ENCODE measurements at regions not wholly inside any gene's neighbourhood (a gene's known extent, or its start where the extent isn't known, plus 50 kb on each side); places are given as distances from the start of the nearest gene placed in this dataset.

- no peak for DNase-seq (ENCODE audit: low read depth)
- in situ Hi-C loops (cut with HindIII; ENCODE audit: low pct_unique_long_range_greater_than_20kb, low sequenced_read_pairs), result no loop called here
These were observed 214.5 kb upstream of the CTAGE1 start for GRCh38 chr18:22632191-22632590.

- no peak for DNase-seq (ENCODE audit: low read depth)
- in situ Hi-C loops (cut with HindIII; ENCODE audit: low pct_unique_long_range_greater_than_20kb, low sequenced_read_pairs), result no loop called here
These were observed 216.7 kb upstream of the CTAGE1 start for GRCh38 chr18:22634464-22634863.

GRCh38 chr18:22637787-22638186 is 220.1 kb upstream of the CTAGE1 start:
- no peak for DNase-seq (ENCODE audit: low read depth)
- in situ Hi-C loops (cut with HindIII; ENCODE audit: low pct_unique_long_range_greater_than_20kb, low sequenced_read_pairs), result no loop called here

GRCh38 chr18:22639026-22639463 is 221.3 kb upstream of the CTAGE1 start:
- in situ Hi-C loops (cut with HindIII; ENCODE audit: low pct_unique_long_range_greater_than_20kb, low sequenced_read_pairs), result no loop called here
- peak; percentile 14 for DNase-seq (ENCODE audit: low read depth)

- DNase-seq (ENCODE audit: low read depth), result no peak
These were observed 221.8 kb upstream of the CTAGE1 start for GRCh38 chr18:22639561-22639960.

GRCh38 chr18:22640281-22640842 is 222.6 kb upstream of the CTAGE1 start:
- no peak for DNase-seq (ENCODE audit: low read depth)
- in situ Hi-C loops (cut with HindIII; ENCODE audit: low pct_unique_long_range_greater_than_20kb, low sequenced_read_pairs), result no loop called here

More at GRCh38 chr18:22639561-22639960, 221.8 kb upstream of the CTAGE1 start:
- in situ Hi-C loops (cut with HindIII; ENCODE audit: low pct_unique_long_range_greater_than_20kb, low sequenced_read_pairs), result no loop called here

GRCh38 chr18:22641958-22642357 is 224.2 kb upstream of the CTAGE1 start:
- no peak for DNase-seq (ENCODE audit: low read depth)
- in situ Hi-C loops (cut with HindIII; ENCODE audit: low pct_unique_long_range_greater_than_20kb, low sequenced_read_pairs), result no loop called here

GRCh38 chr18:22643731-22644130 is 226.0 kb upstream of the CTAGE1 start:
- in situ Hi-C loops (cut with HindIII; ENCODE audit: low pct_unique_long_range_greater_than_20kb, low sequenced_read_pairs), result no loop called here
- no peak for DNase-seq (ENCODE audit: low read depth)

GRCh38 chr18:22650247-22650646 is 232.5 kb upstream of the CTAGE1 start:
- in situ Hi-C loops (cut with HindIII; ENCODE audit: low pct_unique_long_range_greater_than_20kb, low sequenced_read_pairs), result no loop called here
- no peak for DNase-seq (ENCODE audit: low read depth)

- DNase-seq (ENCODE audit: low read depth), result no peak
- in situ Hi-C loops (cut with HindIII; ENCODE audit: low pct_unique_long_range_greater_than_20kb, low sequenced_read_pairs), result no loop called here
These were observed 239.9 kb upstream of the CTAGE1 start for GRCh38 chr18:22657619-22658018.

GRCh38 chr18:22658318-22658717 is 240.6 kb upstream of the CTAGE1 start:
- in situ Hi-C loops (cut with HindIII; ENCODE audit: low pct_unique_long_range_greater_than_20kb, low sequenced_read_pairs), result no loop called here
- DNase-seq (ENCODE audit: low read depth), result no peak

- in situ Hi-C loops (cut with HindIII; ENCODE audit: low pct_unique_long_range_greater_than_20kb, low sequenced_read_pairs), result no loop called here
- DNase-seq (ENCODE audit: low read depth), result no peak
These were observed 245.7 kb upstream of the CTAGE1 start for GRCh38 chr18:22663378-22663777.

- no peak for DNase-seq (ENCODE audit: low read depth)
- in situ Hi-C loops (cut with HindIII; ENCODE audit: low pct_unique_long_range_greater_than_20kb, low sequenced_read_pairs), result no loop called here
These were observed 248.8 kb upstream of the CTAGE1 start for GRCh38 chr18:22666411-22666940.

- no peak for DNase-seq (ENCODE audit: low read depth)
- in situ Hi-C loops (cut with HindIII; ENCODE audit: low pct_unique_long_range_greater_than_20kb, low sequenced_read_pairs), result no loop called here
These were observed 249.4 kb upstream of the CTAGE1 start for GRCh38 chr18:22667156-22667555.

GRCh38 chr18:22667616-22668422 is 250.1 kb upstream of the CTAGE1 start:
- in situ Hi-C loops (cut with HindIII; ENCODE audit: low pct_unique_long_range_greater_than_20kb, low sequenced_read_pairs), result no loop called here
- DNase-seq (ENCODE audit: low read depth), result peak; percentile 75

GRCh38 chr18:22668496-22668895 is 250.8 kb upstream of the CTAGE1 start:
- no peak for DNase-seq (ENCODE audit: low read depth)
- in situ Hi-C loops (cut with HindIII; ENCODE audit: low pct_unique_long_range_greater_than_20kb, low sequenced_read_pairs), result no loop called here

- in situ Hi-C loops (cut with HindIII; ENCODE audit: low pct_unique_long_range_greater_than_20kb, low sequenced_read_pairs), result no loop called here
- no peak for DNase-seq (ENCODE audit: low read depth)
These were observed 253.2 kb upstream of the CTAGE1 start for GRCh38 chr18:22670914-22671313.

- in situ Hi-C loops (cut with HindIII; ENCODE audit: low pct_unique_long_range_greater_than_20kb, low sequenced_read_pairs), result no loop called here
These were observed 255.6 kb upstream of the CTAGE1 start for GRCh38 chr18:22673182-22673862.

GRCh38 chr18:22674272-22674671 is 256.6 kb upstream of the CTAGE1 start:
- in situ Hi-C loops (cut with HindIII; ENCODE audit: low pct_unique_long_range_greater_than_20kb, low sequenced_read_pairs), result no loop called here
- DNase-seq (ENCODE audit: low read depth), result peak; percentile 36

More at GRCh38 chr18:22673182-22673862, 255.6 kb upstream of the CTAGE1 start:
- no peak for DNase-seq (ENCODE audit: low read depth)

Measured in Caki2 (cell line).